NCI-H2196 (cell line): ENCODE measurements at regions not wholly inside any gene's neighbourhood (a gene's known extent, or its start where the extent isn't known, plus 50 kb on each side); places are given as distances from the start of the nearest gene placed in this dataset.

Experiments
- DNase-seq: peaks from one replicate; lab custom pipeline; 2025; ENCODE audit not compliant: unreplicated experiment; lab: John Stamatoyannopoulos, UW

DNA sequence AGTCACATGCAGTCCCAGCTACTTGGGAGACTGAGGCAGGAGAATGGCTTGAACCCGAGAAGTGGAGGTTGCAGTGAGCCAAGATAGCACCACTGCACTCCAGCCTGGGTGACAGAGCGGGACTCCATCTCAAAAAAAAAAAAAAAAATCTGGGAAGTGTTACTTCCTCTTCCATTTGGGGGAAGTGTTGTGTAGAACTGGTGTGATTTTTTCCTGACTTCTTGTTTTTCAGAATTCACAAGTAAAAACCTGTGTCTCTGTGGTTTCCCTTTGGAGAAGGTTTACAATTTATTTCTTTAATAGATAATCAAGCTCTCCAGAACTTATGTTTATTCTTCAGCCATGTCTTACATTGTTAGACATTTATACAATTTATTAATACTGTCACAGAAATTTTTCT, 396.1 kb downstream of the BRD1 start:
- no peak for DNase-seq

DNA sequence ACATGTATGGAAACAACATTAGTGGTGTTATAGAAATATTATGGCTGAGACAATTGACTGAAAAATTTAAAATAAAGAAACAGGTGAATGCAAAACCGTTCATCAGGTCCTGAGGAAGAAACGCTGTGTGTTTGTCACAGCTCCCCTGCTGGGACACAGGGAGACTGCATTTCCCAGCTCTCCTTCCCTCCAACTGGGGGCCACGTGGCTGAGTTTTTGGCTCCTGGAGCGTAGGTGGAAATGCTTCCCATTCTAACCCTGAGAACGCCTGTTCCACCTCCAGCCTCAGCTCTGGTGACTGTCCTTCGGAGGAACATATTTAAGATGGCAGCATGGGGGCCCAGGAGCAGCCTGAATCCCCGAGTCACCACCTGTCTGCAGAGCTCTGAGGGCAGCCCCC, 398.6 kb downstream of the BRD1 start:
- DNase-seq: no peak

DNA sequence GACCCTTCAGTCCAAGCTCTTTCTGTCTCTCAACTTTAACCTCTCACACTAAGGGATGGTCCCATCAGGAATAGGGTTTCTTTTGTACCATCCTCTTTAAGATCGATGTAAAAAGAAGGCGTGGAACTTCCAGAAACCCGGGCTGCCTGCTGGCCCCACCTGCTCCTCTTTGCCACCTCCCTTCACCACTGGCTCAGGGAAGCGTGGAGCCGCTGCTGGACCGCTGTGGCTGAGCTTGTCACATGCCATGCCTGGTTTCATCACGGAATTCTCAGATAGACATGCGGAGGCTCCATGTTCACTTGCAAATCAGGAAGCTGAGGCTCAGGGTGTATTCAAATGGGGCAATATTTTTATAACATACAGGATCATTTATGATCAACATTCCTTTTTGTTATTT, 399.7 kb downstream of the BRD1 start:
- DNase-seq: no peak

- DNase-seq: no peak
These were observed 400.3 kb downstream of the BRD1 start for GRCh38 chr22:49427341-49427740.

GRCh38 chr22:49426618-49427266, 400.9 kb downstream of the BRD1 start:
- DNase-seq: no peak

- no peak for DNase-seq
These were observed 401.6 kb downstream of the BRD1 start for GRCh38 chr22:49426098-49426497.

- no peak for DNase-seq
These were observed 402.3 kb downstream of the BRD1 start for GRCh38 chr22:49425356-49425755.

DNA sequence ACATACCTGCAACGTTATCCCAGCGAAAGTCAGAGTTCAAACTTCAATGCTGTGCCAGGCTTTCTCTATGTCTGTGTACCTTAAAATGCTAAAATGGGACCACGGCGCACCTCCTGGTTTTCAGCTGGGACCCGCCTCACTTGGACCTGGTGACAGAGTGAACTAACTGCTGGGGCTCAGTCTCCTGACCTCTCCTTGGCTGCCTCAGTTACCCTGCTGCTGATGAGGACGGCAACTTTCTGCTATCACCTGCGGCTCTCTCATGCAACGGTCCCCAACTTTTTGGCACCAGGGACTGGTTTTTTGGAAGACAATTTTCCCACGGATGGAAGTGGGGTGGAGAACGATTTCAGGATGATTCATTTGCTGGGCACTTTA, 402.8 kb downstream of the BRD1 start:
- DNase-seq: no peak

DNA sequence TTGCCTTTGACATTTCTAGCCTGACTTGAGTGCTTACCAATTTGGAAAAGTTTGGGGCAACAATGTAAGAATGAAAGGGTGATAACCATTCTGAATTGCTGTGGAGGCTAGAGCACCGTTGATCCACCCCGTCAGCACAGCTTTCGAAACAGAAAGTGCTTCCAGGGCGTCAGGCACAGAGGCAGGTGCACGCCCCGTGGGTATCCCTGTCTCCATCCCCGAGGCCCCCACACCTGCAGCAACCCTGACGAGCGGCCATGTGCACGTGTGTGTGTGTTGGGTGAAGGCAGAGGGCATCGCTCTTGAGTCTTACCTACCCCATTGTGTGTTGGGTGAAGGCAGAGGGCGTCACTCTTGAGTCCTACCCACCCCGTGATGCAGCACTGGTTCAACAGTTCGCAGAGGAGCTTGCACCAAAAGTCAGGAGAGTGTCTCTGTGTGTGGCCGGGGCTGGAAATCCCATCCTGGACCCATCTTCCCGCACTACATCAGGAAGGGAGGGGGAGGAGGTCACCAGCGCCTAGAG, 404.5 kb downstream of the BRD1 start:
- no peak for DNase-seq

DNA sequence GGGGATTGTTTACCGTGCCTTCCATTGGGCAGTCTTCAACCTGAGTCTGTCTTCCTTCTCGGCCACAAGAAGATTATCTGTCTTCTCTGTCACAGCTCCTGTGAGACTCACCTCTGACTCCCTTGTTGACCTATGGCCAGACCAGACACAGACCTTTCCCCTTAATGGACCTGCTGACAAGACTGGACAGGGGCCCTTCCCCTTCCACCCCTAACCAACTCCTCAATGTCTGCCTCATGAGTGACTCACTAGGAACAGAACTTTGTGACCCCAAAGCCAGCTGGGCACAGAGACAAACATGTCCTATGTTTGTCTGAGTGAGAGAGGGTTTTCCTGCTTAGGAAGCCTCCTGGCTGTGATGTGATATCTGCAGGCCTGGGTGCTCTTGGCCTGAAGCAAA, 405.0 kb downstream of the BRD1 start:
- no peak for DNase-seq

- no peak for DNase-seq
These were observed 407.0 kb downstream of the BRD1 start for GRCh38 chr22:49420651-49421050.

- DNase-seq: no peak
These were observed 408.0 kb downstream of the BRD1 start for GRCh38 chr22:49419661-49420060.

DNA sequence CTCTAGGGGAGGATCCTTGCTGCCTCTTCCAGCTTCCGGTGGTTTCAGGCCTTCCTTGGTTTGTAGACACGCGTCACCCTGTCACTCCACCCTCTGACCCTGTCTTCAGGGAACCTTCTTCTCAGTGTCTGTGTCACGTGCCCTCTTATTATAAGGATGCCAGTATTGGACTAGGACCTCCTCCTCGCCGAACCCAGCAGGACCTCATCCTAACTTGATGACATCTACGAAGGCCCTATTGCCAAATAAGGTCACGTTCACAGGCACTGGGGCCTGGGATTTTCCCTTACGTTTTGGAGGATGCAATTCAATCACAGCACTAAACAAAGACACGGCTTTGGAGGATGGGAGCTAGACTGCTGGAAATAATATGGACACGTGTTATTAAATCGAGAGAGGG, 408.7 kb downstream of the BRD1 start:
- no peak for DNase-seq

DNA sequence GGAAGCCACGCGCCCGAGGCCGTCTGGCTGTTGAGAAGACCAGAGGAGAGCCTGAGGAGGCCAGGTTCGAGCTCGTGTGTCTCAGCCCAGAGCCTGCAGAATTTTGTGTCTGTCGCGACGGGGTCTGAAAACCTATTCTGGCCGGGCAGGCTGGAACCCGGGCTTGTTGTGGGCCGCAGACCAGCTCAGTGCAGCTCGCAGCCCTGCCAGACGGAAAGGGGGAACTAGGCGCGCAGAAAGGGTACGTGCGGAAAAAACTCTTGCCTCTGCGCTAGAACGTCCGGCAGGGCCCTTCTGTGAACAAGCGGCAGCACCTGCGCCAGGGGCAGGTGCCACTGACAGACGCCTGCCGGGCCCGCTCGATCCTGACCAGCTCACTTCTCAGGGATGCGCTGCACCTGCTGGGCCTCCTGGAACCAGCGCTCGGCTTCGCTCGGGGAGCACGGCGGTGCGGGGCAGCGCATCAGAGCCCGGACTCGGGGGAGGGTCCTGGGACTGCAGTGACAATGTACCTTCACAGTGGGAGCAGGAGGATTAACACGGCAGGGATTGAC, 409.3 kb downstream of the BRD1 start:
- no peak for DNase-seq

DNA sequence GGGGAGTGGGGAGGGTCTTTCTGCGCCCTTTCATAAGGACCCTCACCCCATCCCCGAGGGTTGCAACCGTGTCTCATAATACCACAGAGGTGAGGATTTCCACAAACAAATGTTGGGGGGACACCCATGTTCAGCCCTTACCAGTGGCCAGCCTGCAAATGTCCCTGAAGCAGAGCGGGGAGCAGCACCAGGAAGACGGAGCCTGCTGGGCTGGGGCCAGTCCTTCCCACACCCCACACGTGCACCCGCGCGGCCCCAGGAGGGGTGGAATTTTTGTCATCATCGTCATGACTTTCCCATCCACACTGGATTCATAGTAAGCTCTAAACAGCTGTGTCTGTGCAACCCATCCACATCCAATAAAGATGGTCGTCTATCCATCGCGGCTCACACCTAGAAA, 409.8 kb downstream of the BRD1 start:
- DNase-seq: no peak

GRCh38 chr22:49417326-49417725, 410.3 kb downstream of the BRD1 start:
- DNase-seq: no peak

GRCh38 chr22:49415151-49415951, 412.3 kb downstream of the BRD1 start:
- DNase-seq: no peak

GRCh38 chr22:49413551-49413950, 414.1 kb downstream of the BRD1 start:
- DNase-seq: no peak

DNA sequence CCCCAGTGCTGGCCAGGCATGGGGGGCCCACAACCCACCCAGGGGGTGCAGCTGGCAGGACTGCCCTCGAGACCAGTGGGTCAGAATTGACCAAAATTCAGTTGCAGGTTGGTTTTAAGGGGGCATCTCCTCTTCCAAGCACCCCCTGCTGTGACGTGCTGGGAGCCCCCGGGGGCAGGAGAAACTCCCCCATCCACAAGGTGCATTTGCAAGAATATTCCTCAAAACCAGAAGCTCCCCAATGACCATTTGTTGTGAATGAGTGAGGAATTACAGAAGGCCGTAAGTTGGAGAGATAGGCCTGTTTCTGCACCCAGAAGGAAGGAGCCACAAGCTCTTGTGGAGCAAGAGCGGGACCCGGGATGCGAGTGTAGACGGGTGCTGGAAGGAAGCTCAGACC, 414.5 kb downstream of the BRD1 start:
- DNase-seq: no peak

- DNase-seq: no peak
These were observed 415.4 kb downstream of the BRD1 start for GRCh38 chr22:49412236-49412635.

- no peak for DNase-seq
These were observed 416.4 kb downstream of the BRD1 start for GRCh38 chr22:49411236-49411635.

DNA sequence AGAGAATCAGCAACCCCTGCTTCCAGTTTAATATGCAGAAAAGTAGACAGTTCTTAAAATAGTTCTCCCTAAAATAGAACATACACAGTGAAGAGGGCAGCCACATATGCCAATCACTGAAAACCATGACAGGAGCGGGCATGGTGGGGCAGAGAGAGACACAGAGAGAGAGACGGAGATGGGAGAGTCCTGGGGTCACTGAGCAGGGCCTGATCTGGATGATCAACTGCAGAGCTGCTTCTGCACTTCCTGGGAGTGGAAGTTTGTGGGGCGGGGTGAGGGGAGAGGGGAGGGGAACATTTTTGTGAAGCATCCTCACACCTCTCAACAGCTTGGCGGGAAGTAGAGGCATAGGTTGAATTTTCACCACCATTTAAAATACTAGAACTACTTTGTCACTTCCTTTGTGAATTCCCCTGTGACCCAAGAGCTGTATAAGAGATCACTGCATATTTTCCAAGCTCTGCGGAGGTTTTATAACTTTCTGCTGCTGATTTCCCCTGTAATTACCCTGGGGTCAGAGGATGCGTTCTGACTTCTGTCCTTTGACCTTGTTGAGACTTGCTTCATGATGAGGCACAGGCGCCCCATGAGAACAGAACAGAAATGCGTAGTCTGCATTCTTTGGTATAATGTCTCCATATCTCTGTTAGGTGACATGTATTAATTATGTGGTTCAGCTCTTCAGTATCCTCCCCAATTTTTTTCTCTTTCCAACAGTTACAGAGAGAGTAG, 419.4 kb downstream of the BRD1 start:
- no peak for DNase-seq
